ENCODE measurements at regions not wholly inside any gene's neighbourhood (a gene's known extent, or its start where the extent isn't known, plus 50 kb on each side); places are given as distances from the start of the nearest gene placed in this dataset.

DNA sequence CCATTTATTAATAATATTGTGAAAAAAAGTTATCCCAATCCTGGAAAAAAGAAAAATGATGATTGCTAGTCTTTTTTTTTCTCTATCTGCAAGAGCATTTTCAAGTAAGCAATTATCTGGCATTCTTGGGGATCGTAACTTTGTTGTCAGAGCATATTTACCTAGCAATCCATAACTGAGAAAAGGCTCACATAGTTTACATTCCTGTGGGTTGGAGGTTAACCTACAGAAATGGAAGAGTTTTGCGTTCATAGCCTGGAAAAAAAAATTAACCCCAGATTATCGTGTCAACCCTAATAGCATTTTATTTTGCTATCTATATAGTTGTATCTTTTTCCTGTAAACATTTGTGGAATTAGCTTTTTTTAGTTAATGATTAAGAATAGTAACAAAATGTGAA is 292.3 kb downstream of the DAD1 start:
- no peaks in the 10 kb centered on the region for H3K4me1 ChIP-seq
- DNase-seq, result no peak
- H3K27me3 ChIP-seq, result peaks cover 0 to 3% (median 0%) of the 10 kb centered on the region in 3 donors
- no peak overlapping the region for H3K4me3 ChIP-seq
- no peaks in the 10 kb centered on the region for H3K36me3 ChIP-seq
- TF ChIP-seq, protein P1, sequence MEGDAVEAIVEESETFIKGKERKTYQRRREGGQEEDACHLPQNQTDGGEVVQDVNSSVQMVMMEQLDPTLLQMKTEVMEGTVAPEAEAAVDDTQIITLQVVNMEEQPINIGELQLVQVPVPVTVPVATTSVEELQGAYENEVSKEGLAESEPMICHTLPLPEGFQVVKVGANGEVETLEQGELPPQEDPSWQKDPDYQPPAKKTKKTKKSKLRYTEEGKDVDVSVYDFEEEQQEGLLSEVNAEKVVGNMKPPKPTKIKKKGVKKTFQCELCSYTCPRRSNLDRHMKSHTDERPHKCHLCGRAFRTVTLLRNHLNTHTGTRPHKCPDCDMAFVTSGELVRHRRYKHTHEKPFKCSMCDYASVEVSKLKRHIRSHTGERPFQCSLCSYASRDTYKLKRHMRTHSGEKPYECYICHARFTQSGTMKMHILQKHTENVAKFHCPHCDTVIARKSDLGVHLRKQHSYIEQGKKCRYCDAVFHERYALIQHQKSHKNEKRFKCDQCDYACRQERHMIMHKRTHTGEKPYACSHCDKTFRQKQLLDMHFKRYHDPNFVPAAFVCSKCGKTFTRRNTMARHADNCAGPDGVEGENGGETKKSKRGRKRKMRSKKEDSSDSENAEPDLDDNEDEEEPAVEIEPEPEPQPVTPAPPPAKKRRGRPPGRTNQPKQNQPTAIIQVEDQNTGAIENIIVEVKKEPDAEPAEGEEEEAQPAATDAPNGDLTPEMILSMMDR (IDR thresholded peaks at IDR 0.05 in 4 of 5, conservative IDR thresholded peaks at IDR 0.05 in 1 of 5), result no peak
- no peak for TF ChIP-seq POLR2A (IDR thresholded peaks at IDR 0.05)
- H3K9me3 ChIP-seq, result no peaks in the 10 kb centered on the region
- no peak overlapping the region for H3K27ac ChIP-seq
- intact Hi-C loops (cut with DNase I; ENCODE audit: low total_unique reads), result no loop called here
- in situ Hi-C loops (cut with MboI; ENCODE audit: low sequenced_read_pairs in 4 of 4), result no loop called here
- no peak for ATAC-seq

DNA sequence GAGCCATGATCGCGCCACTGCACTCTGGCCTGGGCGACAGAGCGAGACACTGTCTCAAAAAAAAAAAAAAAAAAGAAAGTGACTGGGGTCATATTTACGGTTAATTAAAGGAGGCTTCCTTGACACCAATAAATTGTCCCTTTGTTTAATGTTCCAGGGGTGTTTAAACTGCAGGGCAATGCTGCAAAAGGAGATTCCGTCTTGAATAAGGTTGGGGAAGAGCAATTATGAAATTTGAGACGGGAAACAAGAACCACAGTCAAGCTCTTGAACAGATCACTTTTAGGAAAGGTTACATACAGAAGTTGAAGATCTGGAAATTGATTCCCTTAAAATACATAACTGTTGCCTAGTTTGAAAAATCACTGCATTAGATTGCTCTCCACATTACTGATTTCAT is 292.9 kb downstream of the DAD1 start:
- no peak for DNase-seq
- no peak for ATAC-seq
- no peaks in the 10 kb centered on the region for H3K4me1 ChIP-seq
- peaks cover 0 to 3% (median 0%) of the 10 kb centered on the region in 3 donors for H3K27me3 ChIP-seq
- in situ Hi-C loops (cut with MboI; ENCODE audit: low sequenced_read_pairs in 4 of 4) (no loop called here), intact Hi-C loops (cut with DNase I; ENCODE audit: low total_unique reads) (no loop called here)
- no peak for TF ChIP-seq POLR2A (IDR thresholded peaks at IDR 0.05)
- TF ChIP-seq, protein P1 (IDR thresholded peaks at IDR 0.05 in 4 of 5, conservative IDR thresholded peaks at IDR 0.05 in 1 of 5), result no peak
- no peak overlapping the region for H3K27ac ChIP-seq
- H3K4me3 ChIP-seq, result no peak overlapping the region
- H3K9me3 ChIP-seq, result no peaks in the 10 kb centered on the region
- no peaks in the 10 kb centered on the region for H3K36me3 ChIP-seq

DNA sequence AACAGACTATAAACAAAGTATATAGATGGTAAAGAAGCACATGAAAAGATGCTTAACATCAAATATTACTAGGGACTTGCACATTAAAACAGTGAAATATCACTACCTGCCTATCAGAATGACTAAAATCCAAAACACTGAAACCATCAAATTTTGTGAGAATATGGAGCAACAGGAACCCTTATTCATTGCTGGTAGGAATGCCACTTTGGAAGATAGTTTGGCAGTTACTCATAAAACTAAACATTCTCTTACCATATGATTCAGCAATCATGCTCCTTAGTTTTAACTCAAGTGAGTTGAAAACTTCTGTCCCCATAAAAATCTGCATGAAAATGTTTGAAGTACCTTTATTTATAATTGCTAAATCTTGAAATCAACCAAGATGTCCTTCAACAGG is 297.6 kb downstream of the DAD1 start:
- no peaks in the 10 kb centered on the region for H3K9me3 ChIP-seq
- no peak overlapping the region for H3K27ac ChIP-seq
- in situ Hi-C loops (cut with MboI; ENCODE audit: low sequenced_read_pairs in 4 of 4), result no loop called here
- H3K4me1 ChIP-seq, result no peaks in the 10 kb centered on the region
- TF ChIP-seq POLR2A (IDR thresholded peaks at IDR 0.05), result no peak
- TF ChIP-seq, protein P1 (IDR thresholded peaks at IDR 0.05 in 4 of 5, conservative IDR thresholded peaks at IDR 0.05 in 1 of 5), result no peak
- H3K4me3 ChIP-seq, result no peak overlapping the region
- H3K27me3 ChIP-seq, result no peaks in the 10 kb centered on the region
- intact Hi-C loops (cut with DNase I; ENCODE audit: low total_unique reads), result no loop called here
- no peaks in the 10 kb centered on the region for H3K36me3 ChIP-seq
- DNase-seq, result no peak
- no peak for ATAC-seq

DNA sequence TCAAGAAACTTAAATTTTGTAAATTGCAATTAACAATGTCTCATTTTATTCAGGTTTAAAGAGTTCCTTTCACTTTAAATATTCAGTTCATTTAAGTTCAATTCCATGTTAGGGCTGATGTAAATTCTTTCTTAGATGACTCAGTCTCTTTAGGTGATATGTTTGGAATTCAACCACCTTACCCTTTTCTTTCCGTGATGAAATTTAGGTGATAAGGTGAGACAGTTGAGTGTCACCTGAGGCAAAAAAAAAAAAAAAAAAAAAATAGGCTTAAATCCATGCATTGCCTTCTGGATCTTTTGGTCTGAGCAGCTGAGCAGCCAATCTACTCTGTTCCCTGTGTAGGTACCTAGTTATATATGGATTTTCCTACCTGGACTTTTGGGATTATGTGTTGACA is 299.5 kb downstream of the DAD1 start:
- H3K4me1 ChIP-seq, result no peaks in the 10 kb centered on the region
- H3K9me3 ChIP-seq, result no peaks in the 10 kb centered on the region
- DNase-seq (no peak), ATAC-seq (no peak)
- no peak for TF ChIP-seq POLR2A (IDR thresholded peaks at IDR 0.05)
- TF ChIP-seq, protein P1 (IDR thresholded peaks at IDR 0.05 in 4 of 5, conservative IDR thresholded peaks at IDR 0.05 in 1 of 5), result no peak
- intact Hi-C loops (cut with DNase I; ENCODE audit: low total_unique reads), result no loop called here
- H3K36me3 ChIP-seq, result no peaks in the 10 kb centered on the region
- no peak overlapping the region for H3K27ac ChIP-seq
- in situ Hi-C loops (cut with MboI; ENCODE audit: low sequenced_read_pairs in 4 of 4), result no loop called here
- H3K27me3 ChIP-seq, result no peaks in the 10 kb centered on the region
- no peak overlapping the region for H3K4me3 ChIP-seq

DNA sequence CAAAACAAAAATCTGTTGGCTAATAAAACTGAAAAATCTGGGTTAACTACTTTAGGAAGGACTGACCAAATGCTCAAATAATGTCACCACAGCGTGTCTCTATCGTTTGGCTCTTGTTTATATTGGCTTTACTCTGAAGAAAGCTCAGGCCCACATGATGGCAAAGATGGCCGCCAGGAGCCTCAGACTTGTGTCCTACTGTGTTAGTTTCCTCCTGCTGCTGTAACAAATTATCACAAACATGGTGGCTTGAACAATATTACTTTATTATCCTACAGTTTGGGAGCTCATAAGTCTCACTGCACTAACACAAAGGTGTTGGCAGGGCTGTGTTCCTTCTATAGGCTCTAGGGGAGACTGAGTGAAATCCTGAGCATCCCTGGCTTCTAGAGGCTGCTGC is 303.0 kb downstream of the DAD1 start:
- H3K27me3 ChIP-seq, result no peaks in the 10 kb centered on the region
- no peak for ATAC-seq
- in situ Hi-C loops (cut with MboI; ENCODE audit: low sequenced_read_pairs in 4 of 4), result no loop called here

More for the DNA sequence above, 303.0 kb downstream of the DAD1 start:
- no peaks in the 10 kb centered on the region for H3K4me1 ChIP-seq
- no peaks in the 10 kb centered on the region for H3K36me3 ChIP-seq
- H3K4me3 ChIP-seq, result no peak overlapping the region
- TF ChIP-seq, protein P1 (IDR thresholded peaks at IDR 0.05 in 4 of 5, conservative IDR thresholded peaks at IDR 0.05 in 1 of 5), result no peak
- TF ChIP-seq POLR2A (IDR thresholded peaks at IDR 0.05), result no peak
- H3K9me3 ChIP-seq, result no peaks in the 10 kb centered on the region
- no peak for DNase-seq
- intact Hi-C loops (cut with DNase I; ENCODE audit: low total_unique reads), result no loop called here
- H3K27ac ChIP-seq, result no peak overlapping the region
